NCI-H2171 treated with DMSO at 0.1 percent for 48 hours (cell line): ENCODE measurements at regions not wholly inside any gene's neighbourhood (a gene's known extent, or its start where the extent isn't known, plus 50 kb on each side); places are given as distances from the start of the nearest gene placed in this dataset.

ENCODE experiments used
- DNase-seq: peaks from one replicate; lab custom pipeline; 2025; lab: John Stamatoyannopoulos, UW

DNA sequence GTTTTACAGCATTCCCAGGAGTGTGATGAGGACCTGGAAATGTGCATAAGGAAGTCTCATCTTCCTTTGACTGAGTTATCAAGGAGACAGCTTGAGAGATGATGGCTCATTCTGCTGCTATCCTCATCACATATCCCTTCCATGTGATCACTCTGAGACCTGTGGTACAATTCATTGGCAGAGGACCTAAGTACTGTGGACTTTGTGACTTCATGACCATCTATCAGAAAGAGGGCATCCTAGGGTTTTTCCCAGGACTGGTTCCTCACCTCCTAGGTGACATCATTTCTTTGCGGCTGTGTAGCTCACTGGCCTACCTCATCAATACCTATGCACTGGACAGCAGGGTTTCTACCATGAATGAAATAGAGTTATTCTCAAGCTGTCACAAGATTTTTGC, 172.1 kb upstream of the PLEKHG7 start:
- no peak for DNase-seq

- DNase-seq = no peak
Observed at GRCh38 chr12:92529944-92530343, 172.8 kb upstream of the PLEKHG7 start.

DNA sequence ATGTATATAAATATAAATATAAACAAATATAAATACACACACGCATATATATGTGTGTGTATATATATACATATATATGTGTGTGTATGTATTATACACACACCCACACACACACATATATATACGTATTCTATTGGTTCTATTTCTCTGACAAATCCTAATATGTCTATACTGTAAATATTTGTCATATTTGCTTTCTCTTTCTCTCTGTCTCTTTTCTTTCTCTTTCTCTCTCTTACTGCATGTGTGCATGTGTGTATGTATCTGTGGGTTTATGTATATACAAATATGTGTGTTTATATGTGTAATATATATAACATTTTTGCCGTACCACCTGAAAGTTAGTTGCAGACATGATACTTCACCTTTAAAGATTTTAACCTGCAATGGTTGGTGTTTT, 174.2 kb upstream of the PLEKHG7 start:
- DNase-seq = no peak

DNA sequence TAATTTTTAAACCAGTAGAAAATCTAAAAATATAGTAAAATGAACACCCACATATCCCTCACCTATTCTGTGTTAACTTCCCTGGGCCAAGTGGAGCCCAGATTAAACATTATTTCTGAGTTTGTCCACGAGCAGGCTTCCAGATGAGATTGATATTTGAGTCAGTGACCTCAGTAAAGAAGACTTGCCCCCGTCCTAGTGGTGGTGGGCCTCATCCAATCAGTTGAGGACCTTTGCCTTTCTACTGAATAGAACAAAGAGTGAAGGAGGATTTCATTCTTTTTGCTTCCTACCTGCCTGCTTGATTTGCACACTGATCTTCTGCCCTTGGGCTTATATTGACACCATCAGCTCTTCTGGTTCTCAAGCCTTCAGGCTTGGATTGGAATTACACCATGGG, 174.7 kb upstream of the PLEKHG7 start:
- no peak for DNase-seq

DNA sequence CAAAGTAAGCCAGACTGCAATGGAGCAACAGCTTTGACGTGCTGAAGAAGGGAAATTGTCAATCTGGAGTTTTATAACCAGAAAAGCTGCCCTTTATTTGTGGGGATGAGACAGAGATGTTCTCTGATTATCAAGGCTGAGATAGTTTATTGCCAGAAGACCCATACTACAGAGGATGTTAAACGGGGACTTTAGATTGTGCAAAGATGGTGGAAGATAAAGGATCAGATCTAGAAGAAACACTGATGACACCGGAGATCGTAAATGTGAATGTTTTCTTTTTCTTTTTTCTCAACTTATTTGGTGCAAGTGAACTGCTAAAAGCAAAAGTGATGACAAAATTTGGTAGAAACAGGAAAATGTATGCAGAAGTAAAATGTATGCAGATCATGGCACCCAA, 178.3 kb upstream of the PLEKHG7 start:
- no peak for DNase-seq

- DNase-seq = no peak
Observed at GRCh38 chr12:92520511-92520910, 182.3 kb upstream of the PLEKHG7 start.

- DNase-seq = no peak
Observed at GRCh38 chr12:92519284-92519683, 183.5 kb upstream of the PLEKHG7 start.

GRCh38 chr12:92518071-92518470, 184.7 kb upstream of the PLEKHG7 start:
- no peak for DNase-seq

DNA sequence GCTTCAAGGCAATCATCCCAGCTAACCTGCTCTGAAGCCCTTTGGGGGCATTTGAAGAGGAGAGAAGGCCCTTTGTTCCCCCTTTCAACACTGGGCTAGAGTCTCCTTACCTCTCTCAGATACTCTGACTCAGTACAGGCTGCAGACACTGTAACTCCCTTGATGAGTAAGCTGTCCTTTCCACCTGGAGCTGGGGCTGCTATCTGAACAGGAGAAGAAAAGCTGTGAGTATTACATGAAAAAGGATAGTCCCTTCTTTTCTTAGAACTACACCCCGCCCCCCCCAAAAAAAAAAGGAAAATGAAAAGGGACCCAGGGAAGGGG, 186.6 kb upstream of the PLEKHG7 start:
- DNase-seq = no peak

GRCh38 chr12:92513231-92513730, 189.5 kb upstream of the PLEKHG7 start:
- no peak for DNase-seq

GRCh38 chr12:92511786-92512185, 191.0 kb upstream of the PLEKHG7 start:
- DNase-seq = no peak

DNA sequence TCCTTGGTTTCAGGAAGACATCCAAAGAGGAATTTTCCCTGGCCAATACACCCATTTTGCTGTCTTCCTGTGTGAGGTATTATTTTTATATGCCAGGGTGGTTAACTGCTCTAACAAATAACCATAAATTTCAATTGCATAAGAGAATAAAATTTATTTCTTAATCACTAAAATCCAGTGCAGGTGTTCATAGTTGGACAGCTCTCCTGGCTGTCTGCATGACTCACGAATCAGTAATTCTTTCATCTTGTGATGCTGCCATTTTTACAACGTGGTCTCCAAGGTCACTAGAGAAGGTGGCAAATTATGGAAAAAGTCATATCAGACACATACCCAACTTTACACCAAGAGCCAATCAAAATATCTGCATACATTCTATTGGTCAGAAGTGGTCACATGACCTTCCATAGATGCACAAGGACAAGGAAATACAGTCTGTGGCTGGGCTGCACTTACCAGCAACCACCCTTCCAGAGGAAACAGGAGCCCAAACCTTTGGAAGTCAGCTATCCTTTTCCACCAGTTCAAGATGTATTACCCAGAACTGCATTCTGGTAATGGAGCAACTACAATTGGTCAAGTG, 193.5 kb upstream of the PLEKHG7 start:
- DNase-seq = no peak

- DNase-seq = peak; percentile 52
Observed at GRCh38 chr12:92506891-92507290, 195.9 kb upstream of the PLEKHG7 start.

DNA sequence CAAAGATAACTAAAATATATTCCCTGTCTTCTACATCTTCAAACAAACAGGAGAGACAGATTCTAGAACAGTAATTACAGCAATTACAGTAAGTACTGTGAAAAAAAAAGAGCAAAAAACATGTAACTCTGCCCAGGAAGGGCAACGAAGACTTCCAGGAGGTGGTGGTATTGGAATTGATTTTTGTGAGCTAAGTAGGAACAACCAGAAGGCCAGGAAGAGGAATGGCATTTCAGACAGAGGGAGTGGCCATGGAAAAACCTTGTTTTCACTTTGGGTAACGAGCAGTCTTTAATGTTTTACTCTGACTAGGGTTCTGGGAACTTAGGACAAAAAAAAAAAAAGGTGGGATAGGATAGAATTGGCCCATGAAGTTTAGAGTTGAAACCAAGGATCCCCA, 196.3 kb upstream of the PLEKHG7 start:
- peak; percentile 30 for DNase-seq

GRCh38 chr12:92505254-92506231, 197.2 kb upstream of the PLEKHG7 start:
- DNase-seq = peak; percentile 60

- no peak for DNase-seq
Observed at GRCh38 chr12:92504594-92504981, 198.2 kb upstream of the PLEKHG7 start.

DNA sequence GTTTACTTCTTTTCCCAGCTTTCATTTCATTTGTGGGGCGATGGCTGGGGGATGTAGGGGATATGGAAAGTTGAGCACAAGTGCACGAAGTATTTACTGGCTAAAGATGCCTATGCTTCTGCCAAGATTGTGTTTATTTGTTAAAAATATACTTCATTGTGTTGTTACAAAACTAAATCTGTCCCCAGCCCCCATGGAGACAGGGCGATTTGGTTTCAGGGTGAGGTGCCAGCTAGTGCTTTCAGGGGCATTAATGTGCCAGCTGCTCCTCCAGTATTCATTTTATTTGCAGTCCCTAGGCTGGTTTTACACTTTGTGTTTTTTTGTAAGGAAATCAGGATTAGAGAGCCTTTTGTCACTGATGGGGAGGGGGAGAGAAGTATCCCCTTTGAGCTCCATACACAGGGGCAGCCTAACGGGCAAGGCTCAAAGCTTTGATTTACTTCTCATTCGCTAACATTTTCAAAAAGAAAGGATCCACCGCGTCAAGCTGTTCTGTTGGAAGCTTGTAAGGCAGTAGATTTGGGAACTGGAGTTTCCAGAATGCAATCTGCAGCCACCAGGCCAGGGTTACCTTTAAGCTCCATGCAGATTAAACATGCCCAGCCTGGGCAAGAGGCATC, 198.7 kb upstream of the PLEKHG7 start:
- peak; percentile 57 for DNase-seq

- DNase-seq = no peak
Observed at GRCh38 chr12:92503029-92503931, 199.5 kb upstream of the PLEKHG7 start.

GRCh38 chr12:92502417-92503028, 200.3 kb upstream of the PLEKHG7 start:
- DNase-seq = no peak

GRCh38 chr12:92496790-92497189, 206.0 kb upstream of the PLEKHG7 start:
- no peak for DNase-seq

- DNase-seq = no peak
Observed at GRCh38 chr12:92495108-92495507, 207.7 kb upstream of the PLEKHG7 start.

DNA sequence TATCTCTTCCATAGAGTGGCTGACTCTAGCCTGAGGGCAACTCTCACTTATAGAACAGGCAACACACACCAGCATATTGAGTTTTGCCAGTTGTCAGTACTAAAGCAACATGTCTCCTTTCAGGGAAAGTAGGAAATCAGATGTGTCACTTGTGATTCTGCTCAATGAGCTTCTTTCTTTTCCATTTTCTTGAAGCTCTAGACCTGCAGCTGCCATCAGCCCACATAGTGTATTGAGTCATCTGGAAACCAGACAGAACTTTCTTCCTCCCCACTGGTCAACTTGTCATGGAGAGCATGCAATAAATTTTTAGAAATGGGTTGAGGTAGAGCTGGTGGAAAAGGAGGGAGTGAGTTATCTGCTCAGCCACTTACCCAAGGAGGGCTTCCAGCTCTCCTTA, 209.0 kb upstream of the PLEKHG7 start:
- no peak for DNase-seq
